ENCODE measurements at regions not wholly inside any gene's neighbourhood (a gene's known extent, or its start where the extent isn't known, plus 50 kb on each side); places are given as distances from the start of the nearest gene placed in this dataset.

DNA sequence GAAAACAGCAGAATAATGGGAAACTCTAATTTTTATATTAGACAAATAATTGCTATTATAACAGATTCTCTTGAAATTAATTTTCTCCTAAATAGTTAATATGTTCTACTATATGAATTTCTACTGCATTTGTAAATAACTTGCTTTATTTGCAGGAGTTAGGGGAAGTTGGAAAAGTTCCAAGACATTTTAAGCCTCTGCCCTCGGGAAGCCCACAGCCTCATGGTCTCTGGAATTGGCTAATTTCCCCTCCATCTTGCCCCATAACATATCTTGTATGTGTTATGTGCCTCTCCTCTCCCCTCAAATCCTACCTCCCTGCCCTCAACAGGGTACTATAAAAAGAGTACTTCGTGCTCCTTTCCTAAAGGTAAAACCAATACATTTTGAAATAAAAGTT lies 271.4 kb upstream of the NR5A2 start:
- DNase-seq (ENCODE audit: extremely low spot score) = no peak
- CTCF ChIA-PET = no interaction called here
- POLR2A ChIA-PET = no interaction called here
- TF ChIP-seq, protein P1, sequence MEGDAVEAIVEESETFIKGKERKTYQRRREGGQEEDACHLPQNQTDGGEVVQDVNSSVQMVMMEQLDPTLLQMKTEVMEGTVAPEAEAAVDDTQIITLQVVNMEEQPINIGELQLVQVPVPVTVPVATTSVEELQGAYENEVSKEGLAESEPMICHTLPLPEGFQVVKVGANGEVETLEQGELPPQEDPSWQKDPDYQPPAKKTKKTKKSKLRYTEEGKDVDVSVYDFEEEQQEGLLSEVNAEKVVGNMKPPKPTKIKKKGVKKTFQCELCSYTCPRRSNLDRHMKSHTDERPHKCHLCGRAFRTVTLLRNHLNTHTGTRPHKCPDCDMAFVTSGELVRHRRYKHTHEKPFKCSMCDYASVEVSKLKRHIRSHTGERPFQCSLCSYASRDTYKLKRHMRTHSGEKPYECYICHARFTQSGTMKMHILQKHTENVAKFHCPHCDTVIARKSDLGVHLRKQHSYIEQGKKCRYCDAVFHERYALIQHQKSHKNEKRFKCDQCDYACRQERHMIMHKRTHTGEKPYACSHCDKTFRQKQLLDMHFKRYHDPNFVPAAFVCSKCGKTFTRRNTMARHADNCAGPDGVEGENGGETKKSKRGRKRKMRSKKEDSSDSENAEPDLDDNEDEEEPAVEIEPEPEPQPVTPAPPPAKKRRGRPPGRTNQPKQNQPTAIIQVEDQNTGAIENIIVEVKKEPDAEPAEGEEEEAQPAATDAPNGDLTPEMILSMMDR (IDR thresholded peaks at IDR 0.05; ENCODE audit: control extremely low read depth, extremely low read depth, low read depth, missing control alignments) = no peak

DNA sequence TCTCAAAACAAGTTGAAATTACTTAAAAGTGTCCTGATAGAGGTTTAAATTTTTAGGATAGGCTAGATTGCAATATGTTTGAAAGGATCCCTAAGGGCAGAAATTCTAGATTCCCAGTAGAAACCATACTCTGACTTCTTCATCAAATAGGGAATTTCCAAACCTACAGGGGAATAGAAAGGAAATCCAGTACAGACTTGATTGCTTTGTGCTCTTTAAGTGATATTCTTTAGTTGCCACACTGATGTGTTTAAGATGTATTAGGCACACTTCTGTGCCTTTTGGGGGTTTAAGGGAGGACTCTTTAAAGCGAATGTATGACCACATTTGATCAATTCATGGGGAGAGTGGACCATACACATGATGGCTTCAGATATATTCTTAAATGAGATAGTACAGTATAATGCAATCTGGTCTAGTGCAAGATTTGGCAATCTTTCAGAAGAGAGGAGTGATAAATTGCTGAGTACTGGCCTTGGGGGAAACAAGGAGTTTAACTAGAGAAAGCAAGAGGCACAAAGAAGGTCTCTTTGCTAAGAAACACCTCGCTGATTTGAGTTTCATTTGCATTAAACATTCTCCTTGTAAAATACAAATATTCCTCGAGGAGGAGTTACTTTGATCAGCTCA lies 268.8 kb upstream of the NR5A2 start:
- TF ChIP-seq, protein P1 (IDR thresholded peaks at IDR 0.05; ENCODE audit: control extremely low read depth, extremely low read depth, low read depth, missing control alignments) = no peak
- ChIA-PET POLR2A (no interaction called here), CTCF (no interaction called here)
- DNase-seq (ENCODE audit: extremely low spot score) = no peak

DNA sequence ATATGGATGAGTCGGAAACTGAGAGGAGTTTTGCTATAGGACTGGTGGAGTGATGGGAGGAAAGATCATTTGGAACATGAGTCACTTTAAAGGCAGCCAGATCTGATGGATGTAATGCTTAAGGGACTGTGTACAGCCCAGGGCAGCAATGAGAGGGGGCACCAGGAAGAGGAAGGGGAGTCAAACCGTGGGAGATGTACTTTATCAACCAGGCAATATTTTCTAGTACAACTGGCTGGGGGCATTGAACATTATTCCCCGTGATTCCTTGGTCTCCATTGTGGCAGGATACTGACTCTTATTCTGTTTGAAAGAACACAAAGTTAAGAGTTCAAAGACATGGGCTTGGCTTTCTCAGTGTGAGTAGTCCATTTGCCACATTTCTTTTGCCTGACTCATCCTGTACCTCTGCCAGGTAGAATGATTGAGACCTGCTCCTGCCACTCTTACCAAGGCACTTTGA lies 268.2 kb upstream of the NR5A2 start:
- TF ChIP-seq, protein P1 (IDR thresholded peaks at IDR 0.05; ENCODE audit: control extremely low read depth, extremely low read depth, low read depth, missing control alignments) = no peak
- ChIA-PET CTCF (no interaction called here), POLR2A (no interaction called here)
- DNase-seq (ENCODE audit: extremely low spot score) = no peak

DNA sequence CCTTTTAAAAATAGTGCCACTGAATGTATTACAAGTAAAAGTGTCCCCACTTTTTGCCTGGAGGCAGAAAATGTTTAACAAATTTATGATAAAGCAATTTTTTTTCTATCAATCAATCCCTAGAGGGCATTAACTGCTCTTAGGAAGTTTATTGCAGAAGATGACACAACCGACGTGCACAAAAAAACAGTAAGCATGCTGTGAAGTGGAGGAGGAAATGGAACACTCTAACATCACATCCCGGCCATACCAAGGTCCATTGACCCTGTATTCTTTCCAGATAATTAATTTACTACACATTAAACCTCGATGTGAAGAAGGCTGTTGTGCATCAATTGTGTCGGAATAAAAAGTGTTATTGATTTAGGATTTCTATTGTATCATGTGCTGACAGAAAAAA lies 264.9 kb upstream of the NR5A2 start:
- DNase-seq (ENCODE audit: extremely low spot score) = no peak
- CTCF ChIA-PET = no interaction called here
- POLR2A ChIA-PET = no interaction called here

DNA sequence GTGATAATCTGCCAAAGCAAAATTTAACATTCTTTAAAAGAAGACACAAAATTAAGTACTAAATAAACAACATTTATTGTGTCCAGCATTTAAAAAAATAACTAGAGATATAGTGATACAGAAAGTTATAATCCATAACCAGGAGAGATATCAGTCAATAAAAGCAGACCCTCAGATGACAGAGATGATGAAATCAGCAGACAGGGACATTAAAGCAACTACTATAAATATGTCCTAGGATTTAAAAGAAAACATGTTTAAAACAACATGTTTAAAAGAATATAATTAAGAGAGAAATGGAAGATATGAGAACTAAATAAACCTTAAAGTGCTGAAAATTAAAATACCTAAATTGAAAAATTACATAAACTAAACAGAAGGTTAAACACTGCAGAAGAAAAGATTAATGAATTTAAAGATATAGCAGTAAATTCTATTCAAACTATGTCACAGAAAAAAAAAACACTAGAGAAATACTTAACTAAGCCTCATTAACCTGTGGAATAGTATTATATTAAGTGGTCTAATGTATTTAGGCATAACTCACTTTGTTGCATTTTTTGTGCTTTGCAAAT lies 261.2 kb upstream of the NR5A2 start:
- ChIA-PET CTCF (no interaction called here), POLR2A (no interaction called here)
- TF ChIP-seq, protein P1 (IDR thresholded peaks at IDR 0.05; ENCODE audit: control extremely low read depth, extremely low read depth, low read depth, missing control alignments) = no peak
- no peak for DNase-seq (ENCODE audit: extremely low spot score)

More for the DNA sequence above, 264.9 kb upstream of the NR5A2 start:
- TF ChIP-seq, protein P1 (IDR thresholded peaks at IDR 0.05; ENCODE audit: control extremely low read depth, extremely low read depth, low read depth, missing control alignments) = no peak

DNA sequence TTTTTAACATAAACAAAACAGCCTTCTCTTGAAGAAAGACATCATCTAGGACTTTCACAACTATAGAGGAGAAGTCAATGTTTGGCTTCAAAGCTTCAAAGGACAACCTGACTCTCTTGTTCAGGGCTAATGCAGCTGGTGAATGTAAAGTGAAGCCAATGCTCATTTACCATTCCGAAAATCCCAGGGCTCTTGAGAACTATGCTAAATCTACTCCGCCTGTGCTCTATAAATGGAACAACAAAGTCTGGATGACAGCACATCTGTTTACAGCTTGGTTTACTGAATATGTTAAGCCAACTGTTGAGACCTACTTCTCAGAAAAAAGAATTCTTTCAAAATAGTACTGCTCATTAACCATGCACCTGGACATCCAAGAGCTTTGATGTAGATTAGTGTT lies 259.8 kb upstream of the NR5A2 start:
- POLR2A ChIA-PET = no interaction called here
- TF ChIP-seq, protein P1 (IDR thresholded peaks at IDR 0.05; ENCODE audit: control extremely low read depth, extremely low read depth, low read depth, missing control alignments) = no peak
- CTCF ChIA-PET = interaction anchor here (1.6 kb wide), 1 partner anchor 10 kb away, joined by 6 read pairs; no protein-coding TSS in a partner anchor
- no peak for DNase-seq (ENCODE audit: extremely low spot score)
